Neural progenitor cell (in vitro differentiated cells): ENCODE measurements at regions not wholly inside any gene's neighbourhood (a gene's known extent, or its start where the extent isn't known, plus 50 kb on each side); places are given as distances from the start of the nearest gene placed in this dataset.

Experiments
- DNase-seq: peaks from one replicate; pipeline ENCODE4 v3.0.0-alpha.2; 2016; ENCODE audit warnings: low spot score
- H2AFZ ChIP-seq: fragments of 200-600 bp; sonication (generic); replicated peaks from 2 replicates; pipeline ENCODE4 v1.6.1; 2016; ENCODE audit warnings: antibody characterized with exemption
- H3F3A ChIP-seq: fragments of 200-600 bp; sonication (generic); 2 replicates; pipeline ENCODE4 v1.6.1; 2016; ENCODE audit warnings: antibody characterized with exemption, low read depth
- H3K27ac ChIP-seq: fragments of 200-600 bp; sonication (generic); 2 replicates; pipeline ENCODE4 v1.5.1; 2016; ENCODE audit warnings: mild to moderate bottlenecking
- H3K27me3 ChIP-seq: fragments of 200-600 bp; sonication (generic); 2 replicates; pipeline ENCODE4 v1.6.1; 2016; ENCODE audit warnings: mild to moderate bottlenecking, moderate library complexity
- H3K36me3 ChIP-seq: fragments of 200-600 bp; sonication (generic); 2 replicates; pipeline ENCODE4 v1.5.1; 2016
- H3K4me1 ChIP-seq: fragments of 200-600 bp; sonication (generic); 2 replicates; pipeline ENCODE4 v1.6.1; 2016; ENCODE audit warnings: mixed run types
- H3K4me2 ChIP-seq: fragments of 200-600 bp; sonication (generic); 2 replicates; pipeline ENCODE4 v1.6.1; 2016
- H3K4me3 ChIP-seq: fragments of 200-600 bp; sonication (generic); 2 replicates; pipeline ENCODE4 v1.5.1; 2016
- H3K79me2 ChIP-seq: fragments of 200-600 bp; sonication (generic); 2 replicates; pipeline ENCODE4 v1.6.1; 2016; ENCODE audit warnings: low read depth
- H3K9ac ChIP-seq: fragments of 200-600 bp; sonication (generic); 2 replicates; pipeline ENCODE4 v1.6.1; 2016
- H3K9me3 ChIP-seq: fragments of 200-600 bp; sonication (generic); 2 replicates; pipeline ENCODE4 v1.5.1; 2016; ENCODE audit warnings: low read depth
- H4K20me1 ChIP-seq: fragments of 200-600 bp; sonication (generic); 2 replicates; pipeline ENCODE4 v1.6.1; 2016; ENCODE audit warnings: low read depth
- H3K27ac Mint-ChIP-seq: 3 replicates; pipeline ENCODE4 v1.8.0; 2021; ENCODE audit warnings: mixed read lengths
- H3K27me3 Mint-ChIP-seq: 2 replicates; pipeline ENCODE4 v1.8.0; 2022; ENCODE audit warnings: low read depth, mild to moderate bottlenecking, inconsistent platforms, moderate library complexity, mixed read lengths; ENCODE audit not compliant: insufficient read depth
- H3K36me3 Mint-ChIP-seq: 3 replicates; pipeline ENCODE4 v1.8.0; 2021; ENCODE audit warnings: mixed read lengths
- H3K4me1 Mint-ChIP-seq: 3 replicates; pipeline ENCODE4 v1.8.0; 2021; ENCODE audit warnings: mixed read lengths
- H3K4me3 Mint-ChIP-seq: 3 replicates; pipeline ENCODE4 v1.8.0; 2021; ENCODE audit warnings: mild to moderate bottlenecking, moderate library complexity, mixed read lengths
- H3K9me3 Mint-ChIP-seq: 3 replicates; pipeline ENCODE4 v1.8.0; 2020; ENCODE audit warnings: mixed read lengths
- CTCF ChIP-seq: fragments of 200-600 bp; sonication (generic); IDR thresholded peaks from 2 replicates; pipeline ENCODE4 v1.5.1; 2017; ENCODE audit warnings: antibody characterized with exemption, mild to moderate bottlenecking
- EZH2 ChIP-seq: fragments of 200-600 bp; sonication (generic); IDR thresholded peaks from 2 replicates; pipeline ENCODE4 v1.6.1; 2017; ENCODE audit warnings: antibody characterized with exemption, mild to moderate bottlenecking, moderate library complexity
- EZH2phosphoT487 ChIP-seq: fragments of 200-600 bp; sonication (generic); IDR thresholded peaks from 2 replicates; pipeline ENCODE4 v1.6.1; 2017; ENCODE audit warnings: antibody characterized with exemption

GRCh38 chr5:92337772-92338234 lies 954.7 kb upstream of the ARRDC3 start:
- Mint-ChIP-seq H3K4me1 (peaks cover 2% of the 10 kb centered on the region), H3K27ac (no peak overlapping the region), H3K36me3 (no peaks in the 10 kb centered on the region), H3K9me3 (no peaks in the 10 kb centered on the region), H3K4me3 (no peak overlapping the region), H3K27me3 (no peaks in the 10 kb centered on the region)
- Histone ChIP-seq H3K9ac (no peak overlapping the region), H3F3A (no peaks in the 10 kb centered on the region), H3K27ac (no peak overlapping the region), H2AFZ (no peak overlapping the region), H3K4me3 (no peak overlapping the region), H3K9me3 (no peaks in the 10 kb centered on the region), H3K4me1 (no peaks in the 10 kb centered on the region), H3K4me2 (no peak overlapping the region), H3K27me3 (no peaks in the 10 kb centered on the region), H3K79me2 (no peaks in the 10 kb centered on the region), H4K20me1 (no peaks in the 10 kb centered on the region), H3K36me3 (no peaks in the 10 kb centered on the region)
- TF ChIP-seq EZH2phosphoT487 (no peak), CTCF (no peak), EZH2 (no peak)
- DNase-seq, result no peak

DNA sequence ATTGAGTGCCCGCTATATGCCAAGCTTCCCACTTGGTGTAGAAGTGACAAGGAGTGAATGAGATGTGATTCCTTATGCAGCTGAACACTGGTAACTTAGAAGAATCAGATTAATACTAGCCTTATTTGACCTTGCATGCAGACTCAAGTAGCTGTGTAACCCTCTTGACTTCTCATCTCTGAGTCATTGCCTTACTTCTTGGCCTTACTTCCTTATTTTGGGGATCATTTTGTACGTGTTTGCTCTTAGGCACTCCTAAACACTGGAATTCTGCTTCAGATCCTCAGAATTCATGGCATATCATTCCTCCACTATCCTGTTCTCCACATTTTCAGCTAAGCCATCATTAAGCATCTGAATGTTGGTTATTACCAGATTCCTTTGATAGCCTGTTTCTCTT lies 948.9 kb upstream of the ARRDC3 start:
- Histone ChIP-seq H3K9ac (no peak overlapping the region), H3F3A (no peaks in the 10 kb centered on the region), H3K4me2 (no peak overlapping the region), H3K27ac (no peak overlapping the region), H3K4me3 (no peak overlapping the region), H3K27me3 (no peaks in the 10 kb centered on the region), H3K79me2 (no peaks in the 10 kb centered on the region), H3K4me1 (no peaks in the 10 kb centered on the region), H4K20me1 (no peaks in the 10 kb centered on the region), H2AFZ (no peak overlapping the region), H3K36me3 (no peaks in the 10 kb centered on the region), H3K9me3 (no peaks in the 10 kb centered on the region)
- no peaks in the 10 kb centered on the region for H3K27me3 Mint-ChIP-seq
- no peak for TF ChIP-seq EZH2
- TF ChIP-seq CTCF, result no peak
- TF ChIP-seq EZH2phosphoT487, result no peak
- no peaks in the 10 kb centered on the region for H3K36me3 Mint-ChIP-seq
- H3K9me3 Mint-ChIP-seq, result no peaks in the 10 kb centered on the region
- H3K4me1 Mint-ChIP-seq, result peaks cover 4% of the 10 kb centered on the region
- H3K4me3 Mint-ChIP-seq, result no peak overlapping the region
- no peak overlapping the region for H3K27ac Mint-ChIP-seq
- DNase-seq, result no peak

DNA sequence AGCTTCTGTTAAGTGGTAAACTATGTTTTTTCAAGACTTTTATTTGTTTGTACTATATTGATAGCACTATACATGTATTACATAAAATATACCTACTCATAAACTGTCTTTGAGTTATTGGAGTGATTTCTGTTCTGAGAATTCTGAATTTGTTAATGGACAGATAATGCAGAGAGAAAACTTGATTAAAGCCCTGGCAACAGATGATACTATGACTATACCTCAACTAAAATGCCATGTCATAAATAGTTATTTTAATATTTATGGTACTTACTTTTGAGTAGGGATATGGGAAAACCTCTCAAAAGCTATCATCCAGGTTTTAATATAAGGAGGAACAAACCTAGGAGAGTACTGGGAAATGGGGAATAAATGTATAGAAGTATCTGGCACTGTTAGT lies 947.2 kb upstream of the ARRDC3 start:
- Mint-ChIP-seq H3K36me3 (no peaks in the 10 kb centered on the region), H3K9me3 (no peaks in the 10 kb centered on the region), H3K4me3 (no peak overlapping the region), H3K27ac (no peak overlapping the region), H3K27me3 (no peaks in the 10 kb centered on the region), H3K4me1 (peaks cover 4% of the 10 kb centered on the region)
- no peaks in the 10 kb centered on the region for H3F3A ChIP-seq
- H3K9me3 ChIP-seq, result no peaks in the 10 kb centered on the region
- no peak overlapping the region for H3K4me2 ChIP-seq
- H3K4me1 ChIP-seq, result no peaks in the 10 kb centered on the region
- no peak overlapping the region for H3K4me3 ChIP-seq
- TF ChIP-seq CTCF (no peak), EZH2 (no peak), EZH2phosphoT487 (no peak)
- H3K27ac ChIP-seq, result no peak overlapping the region
- no peaks in the 10 kb centered on the region for H4K20me1 ChIP-seq
- H2AFZ ChIP-seq, result no peak overlapping the region
- DNase-seq, result no peak
- no peak overlapping the region for H3K9ac ChIP-seq
- H3K36me3 ChIP-seq, result no peaks in the 10 kb centered on the region
- H3K79me2 ChIP-seq, result no peaks in the 10 kb centered on the region
- no peaks in the 10 kb centered on the region for H3K27me3 ChIP-seq
